K562 (cell line): ENCODE measurements at regions not wholly inside any gene's neighbourhood (a gene's known extent, or its start where the extent isn't known, plus 50 kb on each side); places are given as distances from the start of the nearest gene placed in this dataset.

ENCODE experiments used
- DACH1 ChIP-seq: fragments of 450-650 bp; IDR thresholded peaks from 2 replicates; pipeline ENCODE4 v1.6.1; 2018; ENCODE audit not compliant: partially characterized antibody
- ERF ChIP-seq: fragments of 450-650 bp; formaldehyde crosslinking; IDR thresholded peaks from 2 replicates; pipeline ENCODE4 v1.4.0; 2020; ENCODE audit warnings: mild to moderate bottlenecking, mixed read lengths
- ILF3 ChIP-seq: fragments of 450-650 bp; IDR thresholded peaks from 2 replicates; pipeline ENCODE4 v1.6.1; 2018; ENCODE audit warnings: antibody characterized with exemption, mild to moderate bottlenecking, moderate library complexity, borderline replicate concordance
- RBM17 ChIP-seq: fragments of 200-400 bp; formaldehyde crosslinking; IDR thresholded peaks from 2 replicates; pipeline ENCODE4 v1.6.1; 2017; ENCODE audit warnings: low read depth, mild to moderate bottlenecking, low read length, borderline replicate concordance
- RFX7 ChIP-seq: fragments of 250-450 bp; sonication (Bioruptor Pico); IDR thresholded peaks from 2 replicates; pipeline ENCODE4 v1.5.1; 2021; ENCODE audit warnings: mild to moderate bottlenecking
- USF1 ChIP-seq: sonication (generic); formaldehyde crosslinking; IDR thresholded peaks from 2 replicates; pipeline ENCODE4 v1.9.0; 2022; ENCODE audit warnings: mild to moderate bottlenecking, missing genetic modification reagents
- ZNF165 ChIP-seq: fragments of 250-450 bp; sonication (Bioruptor Pico); IDR thresholded peaks from 2 replicates; pipeline ENCODE4 v1.4.0; 2020; ENCODE audit warnings: borderline replicate concordance
- ZNF407 ChIP-seq: fragments of 450-650 bp; IDR thresholded peaks from 2 replicates; pipeline ENCODE4 v1.6.1; 2016; ENCODE audit warnings: low read depth

- TF ChIP-seq ZNF407 (no peak), USF1 (no peak), RFX7 (CRISPR knock-in tag) (no peak), DACH1 (no peak), ZNF165 (CRISPR knock-in tag) (no peak), ILF3 (no peak), RBM17 (no peak), ERF (CRISPR knock-in tag) (no peak)
These were observed 1395.7 kb downstream of the OLFM4 start (continued) for GRCh38 chr13:54424344-54424743.
